ENCODE measurements at regions not wholly inside any gene's neighbourhood (a gene's known extent, or its start where the extent isn't known, plus 50 kb on each side); places are given as distances from the start of the nearest gene placed in this dataset.

GRCh38 chr1:9183441-9183840, 51.1 kb upstream of the H6PD start:
- H3K27ac ChIP-seq, result peak overlapping the region; percentile 71
- POLR2A ChIA-PET (ENCODE audit: low non-redundant PET), result no interaction called here
- TF ChIP-seq, protein P1, sequence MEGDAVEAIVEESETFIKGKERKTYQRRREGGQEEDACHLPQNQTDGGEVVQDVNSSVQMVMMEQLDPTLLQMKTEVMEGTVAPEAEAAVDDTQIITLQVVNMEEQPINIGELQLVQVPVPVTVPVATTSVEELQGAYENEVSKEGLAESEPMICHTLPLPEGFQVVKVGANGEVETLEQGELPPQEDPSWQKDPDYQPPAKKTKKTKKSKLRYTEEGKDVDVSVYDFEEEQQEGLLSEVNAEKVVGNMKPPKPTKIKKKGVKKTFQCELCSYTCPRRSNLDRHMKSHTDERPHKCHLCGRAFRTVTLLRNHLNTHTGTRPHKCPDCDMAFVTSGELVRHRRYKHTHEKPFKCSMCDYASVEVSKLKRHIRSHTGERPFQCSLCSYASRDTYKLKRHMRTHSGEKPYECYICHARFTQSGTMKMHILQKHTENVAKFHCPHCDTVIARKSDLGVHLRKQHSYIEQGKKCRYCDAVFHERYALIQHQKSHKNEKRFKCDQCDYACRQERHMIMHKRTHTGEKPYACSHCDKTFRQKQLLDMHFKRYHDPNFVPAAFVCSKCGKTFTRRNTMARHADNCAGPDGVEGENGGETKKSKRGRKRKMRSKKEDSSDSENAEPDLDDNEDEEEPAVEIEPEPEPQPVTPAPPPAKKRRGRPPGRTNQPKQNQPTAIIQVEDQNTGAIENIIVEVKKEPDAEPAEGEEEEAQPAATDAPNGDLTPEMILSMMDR (conservative IDR thresholded peaks at IDR 0.05; ENCODE audit: low read depth), result no peak
- CTCF ChIA-PET, result interaction anchor here (1.0 kb wide), 1 partner anchor 73 kb away, joined by 3 read pairs; no protein-coding TSS in a partner anchor
- no peak for DNase-seq (ENCODE audit: low spot score)

DNA sequence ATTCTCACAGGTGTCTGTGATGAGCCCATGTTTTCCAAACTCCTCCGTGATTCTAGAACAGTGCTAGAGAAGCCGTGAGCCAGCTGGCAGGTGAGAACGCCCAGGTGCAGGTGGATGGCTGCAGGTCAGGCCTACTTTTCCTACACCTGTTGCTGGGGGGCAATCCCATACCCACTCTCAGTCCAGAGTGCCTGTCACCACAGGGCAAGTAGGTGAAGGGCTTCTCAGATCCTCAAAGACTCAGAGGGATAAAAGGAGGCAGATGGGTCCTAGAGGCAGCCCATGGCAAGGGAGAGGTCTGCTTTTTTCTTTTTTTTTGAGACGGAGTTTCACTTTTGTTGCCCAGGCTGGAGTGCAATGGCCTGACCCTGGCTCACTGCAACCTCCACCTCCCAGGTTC, 50.7 kb upstream of the H6PD start:
- CTCF ChIA-PET, result no interaction called here
- DNase-seq (ENCODE audit: low spot score), result no peak
- TF ChIP-seq, protein P1 (conservative IDR thresholded peaks at IDR 0.05; ENCODE audit: low read depth), result no peak
- POLR2A ChIA-PET (ENCODE audit: low non-redundant PET), result no interaction called here
- H3K27ac ChIP-seq, result peak overlapping the region; percentile 71; the same call in 1 of the 2 replicates

DNA sequence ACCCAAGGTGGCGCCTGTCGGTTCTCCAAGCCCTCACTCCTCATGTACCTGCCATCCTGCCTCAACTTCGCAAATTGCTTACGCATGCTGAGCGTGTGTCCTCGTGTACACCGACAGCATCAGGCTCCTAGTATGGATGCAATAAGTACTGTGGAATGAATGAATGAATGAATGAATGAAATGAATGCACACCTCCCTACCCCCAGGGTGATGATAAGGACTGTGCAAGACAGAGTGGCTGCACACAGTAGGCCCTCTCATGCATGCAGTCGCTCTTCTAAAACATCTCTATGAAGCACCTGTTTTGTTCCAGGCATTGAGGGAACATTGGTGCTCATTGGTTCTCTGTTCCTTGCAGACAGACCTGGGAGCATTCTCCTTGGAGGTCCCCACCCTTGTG, 49.8 kb upstream of the H6PD start:
- CTCF ChIA-PET, result no interaction called here
- POLR2A ChIA-PET (ENCODE audit: low non-redundant PET), result no interaction called here
- H3K27ac ChIP-seq, result no peak overlapping the region; the same call in 1 of the 2 replicates
- TF ChIP-seq, protein P1 (conservative IDR thresholded peaks at IDR 0.05; ENCODE audit: low read depth), result no peak
- DNase-seq (ENCODE audit: low spot score), result no peak

Measured in RWPE1 (cell line).